HL-60 (cell line): ENCODE measurements at regions not wholly inside any gene's neighbourhood (a gene's known extent, or its start where the extent isn't known, plus 50 kb on each side); places are given as distances from the start of the nearest gene placed in this dataset.
A peak's percentile ranks its signal among the peaks of the same experiment; 100 is the strongest.

ENCODE experiments used
- DNase-seq, 2 experiments: peaks; one replicate each; pipeline ENCODE4 v3.0.0-alpha.2; 2010 to 2020; ENCODE audit warnings: low read depth in 1 of 2, low spot score in 1 of 2
- H3K27ac ChIP-seq: fragments of 250-450 bp; sonication (Bioruptor Pico); replicated peaks from 2 replicates; pipeline ENCODE4 v1.5.1; 2020; ENCODE audit warnings: mild to moderate bottlenecking, moderate library complexity
- H3K27me3 ChIP-seq: fragments of 250-450 bp; sonication (Bioruptor Pico); 2 replicates; pipeline ENCODE4 v1.5.1; 2021; ENCODE audit warnings: mild to moderate bottlenecking, moderate library complexity; ENCODE audit not compliant: insufficient read depth, poor library complexity, severe bottlenecking
- H3K4me3 ChIP-seq: replicated peaks from 2 replicates; pipeline ENCODE4 v1.5.1; 2011; ENCODE audit warnings: mild to moderate bottlenecking, control low read depth, low read length; ENCODE audit not compliant: insufficient read depth
- CTCF ChIP-seq: IDR thresholded peaks from one replicate; pipeline ENCODE4 v1.5.1; 2011; ENCODE audit warnings: low read length, control low read depth, inconsistent platforms; ENCODE audit not compliant: insufficient read depth
- GABPA ChIP-seq: IDR thresholded peaks from 2 replicates; pipeline ENCODE4 v1.6.1; 2012; ENCODE audit warnings: low read depth
- POLR2AphosphoS5 ChIP-seq: IDR thresholded peaks from 2 replicates; pipeline ENCODE4 v1.6.1; 2012; ENCODE audit warnings: low read depth
- REST ChIP-seq: IDR thresholded peaks from 2 replicates; pipeline ENCODE4 v1.6.1; 2012; ENCODE audit warnings: low read depth; ENCODE audit not compliant: insufficient replicate concordance
- SPI1 ChIP-seq: IDR thresholded peaks from 2 replicates; pipeline ENCODE4 v1.6.1; 2012; ENCODE audit warnings: low read depth, mild to moderate bottlenecking, borderline replicate concordance

- Histone ChIP-seq H3K27me3 (no peaks in the 10 kb centered on the region), H3K4me3 (no peak overlapping the region), H3K27ac (peak overlapping the region; percentile 64)
- peak; percentile 44 to 57 for DNase-seq
- TF ChIP-seq GABPA = no peak
- no peak for TF ChIP-seq REST
- TF ChIP-seq POLR2AphosphoS5 = no peak
- no peak for TF ChIP-seq CTCF
- no peak for TF ChIP-seq SPI1
Observed at GRCh38 chr5:54608423-54609085, 91.0 kb downstream of the SNX18 start.

- TF ChIP-seq POLR2AphosphoS5 (no peak), SPI1 (no peak), GABPA (no peak), REST (no peak), CTCF (no peak)
- no peak overlapping the region for H3K4me3 ChIP-seq
- DNase-seq = no peak
- H3K27me3 ChIP-seq = no peaks in the 10 kb centered on the region
- H3K27ac ChIP-seq = no peak overlapping the region
Observed at GRCh38 chr5:54607006-54607405, 89.4 kb downstream of the SNX18 start.

GRCh38 chr5:54603372-54603771 is 85.8 kb downstream of the SNX18 start:
- TF ChIP-seq GABPA (no peak), REST (no peak), CTCF (no peak), POLR2AphosphoS5 (no peak), SPI1 (no peak)
- no peak overlapping the region for H3K4me3 ChIP-seq

More at GRCh38 chr5:54603372-54603771, 85.8 kb downstream of the SNX18 start:
- Histone ChIP-seq H3K27me3 (no peaks in the 10 kb centered on the region), H3K27ac (no peak overlapping the region)
- no peak for DNase-seq
